Lung (tissue), 11 donors: ENCODE measurements at regions not wholly inside any gene's neighbourhood (a gene's known extent, or its start where the extent isn't known, plus 50 kb on each side); places are given as distances from the start of the nearest gene placed in this dataset.

ENCODE experiments used
- ATAC-seq: fragments of 200-7000 bp; cut with Tn5 transposase; one replicate; pipeline ENCODE4 v1.9.1; 2020; ENCODE audit warnings: moderate number of reproducible peaks; ENCODE audit not compliant: insufficient read depth, low FRiP score
- DNase-seq, 3 donors: peaks; one replicate each; pipeline ENCODE4 v3.0.0-alpha.2; 2013 to 2017
- H3K27ac ChIP-seq, 2 donors: one replicate each; pipeline ENCODE4 v1.5.1; 2013; ENCODE audit warnings: mild to moderate bottlenecking in 2 of 2, moderate library complexity in 2 of 2, control low read depth in 1 of 2, inconsistent platforms in 1 of 2, low read depth in 1 of 2, low read length in 1 of 2
- H3K27me3 ChIP-seq, 3 donors: one replicate each; pipeline ENCODE4 v1.5.1; 2013; ENCODE audit warnings: low read length in 2 of 3; ENCODE audit not compliant: control insufficient read depth in 3 of 3, insufficient read depth in 3 of 3
- H3K36me3 ChIP-seq, 4 donors: one replicate each; pipeline ENCODE4 v1.5.1; 2013; ENCODE audit warnings: low read length in 4 of 4, mild to moderate bottlenecking in 1 of 4, moderate library complexity in 1 of 4; ENCODE audit not compliant: control insufficient read depth in 4 of 4, insufficient read depth in 4 of 4
- H3K4me1 ChIP-seq, 5 donors: one replicate each; pipeline ENCODE4 v1.5.1; 2013; ENCODE audit warnings: low read length in 5 of 5, mild to moderate bottlenecking in 2 of 5, moderate library complexity in 1 of 5; ENCODE audit not compliant: control insufficient read depth in 5 of 5, insufficient read depth in 5 of 5
- H3K4me3 ChIP-seq: one replicate; pipeline ENCODE4 v1.5.1; 2013; ENCODE audit warnings: mild to moderate bottlenecking, control low read depth, moderate library complexity
- H3K9ac ChIP-seq, 2 donors: one replicate each; pipeline ENCODE4 v1.5.1; 2013; ENCODE audit warnings: low read length in 2 of 2, control low read depth in 1 of 2; ENCODE audit not compliant: insufficient read depth in 1 of 2
- H3K9me3 ChIP-seq, 4 donors: one replicate each; pipeline ENCODE4 v1.5.1; 2013; ENCODE audit warnings: low read length in 3 of 4, mild to moderate bottlenecking in 1 of 4, moderate library complexity in 1 of 4; ENCODE audit not compliant: control insufficient read depth in 4 of 4, insufficient read depth in 3 of 4
- CTCF ChIP-seq: IDR thresholded peaks from 2 replicates; pipeline ENCODE4 v1.5.1; 2012; ENCODE audit warnings: mild to moderate bottlenecking; ENCODE audit errors: control extremely low read depth, extremely low read depth
- WGBS, 2 donors: extraction: QIAGEN DNeasy Blood & Tissue Kit; methylation state at CpG; one replicate each; pipeline ENCODE4 v1.1.7; 2013; 5-methylcytosine and 5-hydroxymethylcytosine counted together
- donor health status: control.
- donor health status: control.
- donor health status: Bipolar disorder and iron deficiency.
- donor health status: healthy.
- donor health status: DM: yes; HTN: yes; CAD: no.

GRCh38 chr13:26465514-26465913 lies 92.0 kb upstream of the WASF3 start:
- no peak for DNase-seq
- Histone ChIP-seq H3K4me3 (no peak overlapping the region), H3K9me3 (no peaks in the 10 kb centered on the region), H3K27me3 (no peaks in the 10 kb centered on the region), H3K4me1 (peaks cover 0 to 3% (median 0%) of the 10 kb centered on the region in 5 donors), H3K36me3 (no peaks in the 10 kb centered on the region), H3K27ac (no peak overlapping the region), H3K9ac (no peak overlapping the region)
- 77 to 86% methylated on average over 12 of the region's 12 CpGs for WGBS, 2 donors
- no peak for TF ChIP-seq CTCF
- ATAC-seq: no peak

- ATAC-seq (no peak), DNase-seq (no peak)
- Histone ChIP-seq H3K9ac (no peak overlapping the region), H3K27me3 (no peaks in the 10 kb centered on the region), H3K9me3 (no peaks in the 10 kb centered on the region), H3K27ac (no peak overlapping the region), H3K36me3 (no peaks in the 10 kb centered on the region), H3K4me1 (peaks cover 0 to 3% (median 0%) of the 10 kb centered on the region in 5 donors), H3K4me3 (no peak overlapping the region)
- TF ChIP-seq CTCF: no peak
These were observed 91.5 kb upstream of the WASF3 start for GRCh38 chr13:26465954-26466353.

DNA sequence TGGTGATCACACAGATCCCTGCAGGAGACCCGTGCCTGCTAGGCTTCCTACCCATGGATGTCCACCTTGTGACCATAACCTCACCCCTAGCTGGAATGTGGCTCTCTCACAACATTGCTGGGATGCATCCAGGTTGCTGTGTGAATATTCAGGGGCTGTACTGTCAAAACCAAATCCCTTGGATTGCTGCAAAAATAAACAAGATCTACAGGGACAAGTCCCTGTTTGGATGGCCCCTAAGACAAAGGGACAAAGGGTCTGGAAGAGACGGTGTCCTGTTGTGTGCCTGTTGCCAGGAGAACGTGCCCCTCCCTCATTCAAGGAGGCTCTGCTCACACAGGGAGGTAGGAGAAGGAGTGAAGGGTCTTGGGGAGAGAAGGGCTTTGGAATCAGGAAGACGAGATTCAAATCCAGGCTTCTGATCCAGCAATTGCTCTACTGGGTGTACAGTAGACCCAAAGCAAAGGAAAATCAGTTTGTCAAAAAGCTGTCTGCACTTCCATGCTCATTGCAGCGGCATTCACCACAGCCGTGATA lies 89.2 kb upstream of the WASF3 start:
- Histone ChIP-seq H3K36me3 (no peaks in the 10 kb centered on the region), H3K4me3 (no peak overlapping the region), H3K9me3 (no peaks in the 10 kb centered on the region), H3K9ac (no peak overlapping the region), H3K4me1 (peaks cover 0 to 3% (median 0%) of the 10 kb centered on the region in 5 donors), H3K27me3 (no peaks in the 10 kb centered on the region), H3K27ac (no peak overlapping the region)
- TF ChIP-seq CTCF: no peak
- ATAC-seq (no peak), DNase-seq (no peak)
- WGBS, 2 donors: 46 to 47% methylated on average over 6 of the region's 6 CpGs

- no peaks in the 10 kb centered on the region for H3K27me3 ChIP-seq
- no peaks in the 10 kb centered on the region for H3K36me3 ChIP-seq
- H3K4me1 ChIP-seq: peaks cover 0 to 3% (median 0%) of the 10 kb centered on the region in 5 donors
- no peak overlapping the region for H3K9ac ChIP-seq
- no peaks in the 10 kb centered on the region for H3K9me3 ChIP-seq
- no peak overlapping the region for H3K4me3 ChIP-seq
- 87 to 88% methylated on average over 4 of the region's 4 CpGs for WGBS, 2 donors
- TF ChIP-seq CTCF: no peak
- ATAC-seq (no peak), DNase-seq (no peak)
- H3K27ac ChIP-seq: no peak overlapping the region
These were observed 87.9 kb upstream of the WASF3 start for GRCh38 chr13:26469602-26470001.
